HepG2 (cell line): ENCODE measurements at regions not wholly inside any gene's neighbourhood (a gene's known extent, or its start where the extent isn't known, plus 50 kb on each side); places are given as distances from the start of the nearest gene placed in this dataset.

Source experiments
- ATAC-seq: fragments of 200-7000 bp; cut with Tn5 transposase; 3 replicates; pipeline ENCODE4 v1.9.1; 2020; ENCODE audit warnings: mild to moderate bottlenecking, moderate library complexity
- BruUV-seq: library from RNA; stranded (reverse); fragments of 400-500 nt; replicated peaks from 2 replicates; lab custom pipeline; 2021; lab: Mats Ljungman, UMichigan
- CTCF ChIA-PET: fragments of 300-600 bp; formaldehyde crosslinking; extraction: SDS; loops from one replicate; lab custom pipeline; 2021; ENCODE audit warnings: low total read pairs, inconsistent platforms, low intra/inter-chr PET ratio; lab: Yijun Ruan, JAX
- POLR2A ChIA-PET: fragments of 350-600 bp; sonication (Branson Sonifier 250); formaldehyde crosslinking; loops from one replicate; lab custom pipeline; 2020; ENCODE audit warnings: antibody characterized with exemption, inconsistent platforms; lab: Yijun Ruan, JAX
- DNase-seq: peaks from one replicate; pipeline ENCODE4 v3.0.0-alpha.2; 2015; ENCODE audit warnings: low spot score
- FAIRE-seq: peaks from 3 replicates; lab custom pipeline; 2011; peaks lifted over from hg19 to GRCh38; lab: Jason Lieb, UNC
- H2AFZ ChIP-seq: one replicate; pipeline ENCODE4 v1.6.1; 2011; ENCODE audit warnings: low read length, inconsistent platforms
- H3K27ac ChIP-seq: fragments of 300-600 bp; 3 replicates; pipeline ENCODE4 v1.8.0; 2011; ENCODE audit warnings: mixed run types, mild to moderate bottlenecking, mixed read lengths, low read length, inconsistent platforms; ENCODE audit not compliant: insufficient read depth; ENCODE audit errors: extremely low read length
- H3K27me3 ChIP-seq, 2 experiments: fragments of 200-600 bp in 1 of 2; 2 replicates in 1 of 2; 3 replicates in 1 of 2; pipeline versions ENCODE4 v1.6.0 to v1.8.0; 2011; ENCODE audit warnings: low read length in 2 of 2, mild to moderate bottlenecking in 2 of 2, moderate library complexity in 2 of 2, inconsistent platforms in 1 of 2; ENCODE audit not compliant: insufficient read depth in 2 of 2, control insufficient read depth in 1 of 2
- H3K36me3 ChIP-seq, 2 experiments: fragments of 200-600 bp in 1 of 2; replicated peaks in 1 of 2; 2 replicates in 1 of 2; 3 replicates in 1 of 2; pipeline versions ENCODE4 v1.5.1 to v1.8.0; 2011; ENCODE audit warnings: low read length in 2 of 2, inconsistent platforms in 1 of 2; ENCODE audit not compliant: insufficient read depth in 2 of 2, control insufficient read depth in 1 of 2
- H3K4me1 ChIP-seq: 2 replicates; pipeline ENCODE4 v1.5.1; 2012; ENCODE audit warnings: low read length, inconsistent platforms; ENCODE audit not compliant: insufficient read depth
- H3K4me2 ChIP-seq: 2 replicates; pipeline ENCODE4 v1.6.0; 2011; ENCODE audit warnings: low read depth, low read length, inconsistent platforms
- H3K4me3 ChIP-seq, 3 experiments: fragments of 200-600 bp in 1 of 3; sonication (generic), shearing (Covaris generic) in 1 of 3; replicated peaks in 1 of 3; 2 replicates each; pipeline ENCODE4 v1.5.1; 2011 to 2016; ENCODE audit warnings: low read length in 3 of 3, inconsistent platforms in 2 of 3, low read depth in 2 of 3, mild to moderate bottlenecking in 2 of 3, control low read depth in 1 of 3, mixed read lengths in 1 of 3; ENCODE audit not compliant: insufficient read depth in 1 of 3
- H3K79me2 ChIP-seq: one replicate; pipeline ENCODE4 v1.6.1; 2011; ENCODE audit warnings: low read length, inconsistent platforms; ENCODE audit not compliant: insufficient read depth
- H3K9ac ChIP-seq: 2 replicates; pipeline ENCODE4 v1.6.0; 2011; ENCODE audit warnings: mild to moderate bottlenecking, low read depth, low read length, inconsistent platforms; ENCODE audit not compliant: insufficient read depth
- H3K9me3 ChIP-seq: 2 replicates; pipeline ENCODE4 v1.5.1; 2012; ENCODE audit warnings: mild to moderate bottlenecking, low read length
- H4K20me1 ChIP-seq: 2 replicates; pipeline ENCODE4 v1.6.0; 2011; ENCODE audit warnings: inconsistent platforms, mild to moderate bottlenecking, low read length, moderate library complexity; ENCODE audit not compliant: insufficient read depth
- MTA1 ChIP-seq: sonication (generic); formaldehyde crosslinking; IDR thresholded peaks from 2 replicates; pipeline ENCODE4 v1.4.0; 2020; ENCODE audit warnings: missing genetic modification reagents, mild to moderate bottlenecking, borderline replicate concordance
- PRPF4 ChIP-seq: fragments of 200-400 bp; formaldehyde crosslinking; IDR thresholded peaks from 2 replicates; pipeline ENCODE4 v1.6.1; 2016; ENCODE audit warnings: low read length, low read depth; ENCODE audit not compliant: poor library complexity, severe bottlenecking
- XBP1 ChIP-seq: sonication (generic); formaldehyde crosslinking; IDR thresholded peaks from 2 replicates; pipeline ENCODE4 v1.5.0; 2020; ENCODE audit warnings: missing genetic modification reagents
- ZNF160 ChIP-seq: sonication (generic); formaldehyde crosslinking; IDR thresholded peaks from 2 replicates; pipeline ENCODE4 v1.8.0; 2022; ENCODE audit warnings: mild to moderate bottlenecking, inconsistent platforms, missing genetic modification reagents
- ZNF318 ChIP-seq: sonication (generic); formaldehyde crosslinking; IDR thresholded peaks from 2 replicates; pipeline ENCODE4 v1.4.0; 2020; ENCODE audit warnings: mild to moderate bottlenecking, missing genetic modification reagents
- ZNF441 ChIP-seq: sonication (generic); formaldehyde crosslinking; IDR thresholded peaks from 2 replicates; pipeline ENCODE4 v1.7.0; 2021; ENCODE audit warnings: missing genetic modification reagents, borderline replicate concordance
- ZNF747 ChIP-seq: sonication (generic); formaldehyde crosslinking; IDR thresholded peaks from 2 replicates; pipeline ENCODE4 v1.8.1; 2023; ENCODE audit warnings: missing genetic modification reagents, mild to moderate bottlenecking, borderline replicate concordance
- WGBS: methylation state at CpG from one replicate; pipeline ENCODE4 v1.1.6; 2017; ENCODE audit warnings: low lambda C conversion rate; 5-methylcytosine and 5-hydroxymethylcytosine counted together
- in situ Hi-C: cut with HindIII; loops from 2 replicates; pipeline ENCODE4 v1.10.0; 2017; ENCODE audit warnings: low pct_unique_long_range_greater_than_20kb; ENCODE audit not compliant: extremely low pct_ligation_motif_present
- intact Hi-C: fragments of 100-400 bp; cut with micrococcal nuclease; formaldehyde crosslinking; loops from one replicate; pipeline ENCODE4 v1.10.0; 2022; ENCODE audit not compliant: unreplicated experiment
- TF ChIP-seq, protein P1 (sequence below): sonication (generic); formaldehyde crosslinking; conservative IDR thresholded peaks from 2 replicates; pipeline ENCODE4 v1.8.1; 2023; ENCODE audit warnings: missing genetic modification reagents

DNA sequence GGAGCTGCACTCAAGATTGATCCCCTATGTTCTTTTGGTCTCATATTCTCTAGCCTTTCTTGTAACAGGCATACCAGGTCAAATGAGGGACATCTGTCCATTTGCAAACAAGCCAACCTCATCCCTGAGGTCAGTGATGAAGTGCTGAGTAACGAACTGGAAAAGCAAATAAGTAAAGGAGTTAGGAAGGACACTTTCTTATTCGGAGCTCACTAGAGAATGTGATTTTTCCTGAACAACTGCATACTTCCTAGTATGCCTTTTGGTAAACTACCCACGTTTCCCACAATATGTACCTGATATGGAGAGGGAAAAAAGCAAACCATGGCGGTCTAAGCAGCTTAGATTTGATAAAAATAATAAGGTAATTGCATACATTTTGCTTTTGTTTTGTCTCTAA lies 91.0 kb upstream of the MYCBP2 start:
- TF ChIP-seq ZNF747 (CRISPR knock-in tag) (no peak), MTA1 (CRISPR knock-in tag) (no peak), ZNF441 (CRISPR knock-in tag) (no peak), ZNF160 (CRISPR knock-in tag) (no peak), PRPF4 (no peak), XBP1 (CRISPR knock-in tag) (no peak), ZNF318 (no peak)
- TF ChIP-seq, protein P1, sequence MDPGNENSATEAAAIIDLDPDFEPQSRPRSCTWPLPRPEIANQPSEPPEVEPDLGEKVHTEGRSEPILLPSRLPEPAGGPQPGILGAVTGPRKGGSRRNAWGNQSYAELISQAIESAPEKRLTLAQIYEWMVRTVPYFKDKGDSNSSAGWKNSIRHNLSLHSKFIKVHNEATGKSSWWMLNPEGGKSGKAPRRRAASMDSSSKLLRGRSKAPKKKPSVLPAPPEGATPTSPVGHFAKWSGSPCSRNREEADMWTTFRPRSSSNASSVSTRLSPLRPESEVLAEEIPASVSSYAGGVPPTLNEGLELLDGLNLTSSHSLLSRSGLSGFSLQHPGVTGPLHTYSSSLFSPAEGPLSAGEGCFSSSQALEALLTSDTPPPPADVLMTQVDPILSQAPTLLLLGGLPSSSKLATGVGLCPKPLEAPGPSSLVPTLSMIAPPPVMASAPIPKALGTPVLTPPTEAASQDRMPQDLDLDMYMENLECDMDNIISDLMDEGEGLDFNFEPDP = no peak
- no peak overlapping the region for H3K9ac ChIP-seq
- H3K9me3 ChIP-seq = no peaks in the 10 kb centered on the region
- H3K4me2 ChIP-seq = no peak overlapping the region
- 2% methylated on average over 4 of the region's 4 CpGs for WGBS
- no peak for DNase-seq
- no peak overlapping the region for H3K4me3 ChIP-seq
- no peaks in the 10 kb centered on the region for H3K27me3 ChIP-seq
- no TSS peak for BruUV-seq
- no peak overlapping the region for H3K27ac ChIP-seq
- in situ Hi-C loops = no loop called here
- no peak for ATAC-seq
- H3K4me1 ChIP-seq = no peaks in the 10 kb centered on the region
- no peak for FAIRE-seq
- H3K36me3 ChIP-seq = no peaks in the 10 kb centered on the region
- intact Hi-C loops = no loop called here
- no peak overlapping the region for H2AFZ ChIP-seq
- no peaks in the 10 kb centered on the region for H4K20me1 ChIP-seq
- no peaks in the 10 kb centered on the region for H3K79me2 ChIP-seq
- ChIA-PET CTCF (no interaction called here), POLR2A (no interaction called here)
